Liver (tissue), 7 donors: ENCODE measurements at regions not wholly inside any gene's neighbourhood (a gene's known extent, or its start where the extent isn't known, plus 50 kb on each side); places are given as distances from the start of the nearest gene placed in this dataset.

Experiments
- DNase-seq: peaks from one replicate; pipeline ENCODE4 v3.0.0-alpha.2; 2017; ENCODE audit warnings: low spot score
- H3K27ac ChIP-seq, 2 donors: one replicate each; pipeline ENCODE4 v1.7.0; 2013; ENCODE audit warnings: inconsistent platforms in 2 of 2, low read length in 2 of 2, control low read depth in 1 of 2, low read depth in 1 of 2, mild to moderate bottlenecking in 1 of 2
- H3K27me3 ChIP-seq, 4 donors: one replicate each; pipeline versions ENCODE4 v1.6.1 to v1.7.0; 2013; ENCODE audit warnings: low read length in 3 of 4, inconsistent platforms in 1 of 4, mild to moderate bottlenecking in 1 of 4, moderate library complexity in 1 of 4; ENCODE audit not compliant: control insufficient read depth in 4 of 4, insufficient read depth in 4 of 4
- H3K36me3 ChIP-seq, 4 donors: one replicate each; pipeline versions ENCODE4 v1.6.1 to v1.7.0; 2013; ENCODE audit warnings: low read length in 3 of 4, mild to moderate bottlenecking in 3 of 4, low read depth in 1 of 4, moderate library complexity in 1 of 4; ENCODE audit not compliant: control insufficient read depth in 4 of 4, insufficient read depth in 3 of 4
- H3K4me1 ChIP-seq, 4 donors: one replicate each; pipeline versions ENCODE4 v1.6.1 to v1.7.0; 2013; ENCODE audit warnings: low read length in 3 of 4, mild to moderate bottlenecking in 3 of 4, moderate library complexity in 1 of 4; ENCODE audit not compliant: control insufficient read depth in 4 of 4, insufficient read depth in 4 of 4
- H3K4me3 ChIP-seq, 3 donors: one replicate each; pipeline versions ENCODE4 v1.6.1 to v1.7.0; 2013; ENCODE audit warnings: low read length in 3 of 3, control low read depth in 1 of 3, low read depth in 1 of 3, mild to moderate bottlenecking in 1 of 3
- H3K9ac ChIP-seq, 2 donors: one replicate each; pipeline ENCODE4 v1.7.0; 2013; ENCODE audit warnings: low read length in 2 of 2, mild to moderate bottlenecking in 2 of 2, moderate library complexity in 2 of 2, control low read depth in 1 of 2, low read depth in 1 of 2
- H3K9me3 ChIP-seq, 4 donors: one replicate each; pipeline versions ENCODE4 v1.6.1 to v1.7.0; 2013; ENCODE audit warnings: low read length in 3 of 4; ENCODE audit not compliant: control insufficient read depth in 4 of 4
- ATF3 ChIP-seq: IDR thresholded peaks from 2 replicates; pipeline ENCODE4 v1.6.1; 2016; ENCODE audit warnings: antibody characterized with exemption
- FOXA1 ChIP-seq: IDR thresholded peaks from 2 replicates; pipeline ENCODE4 v1.6.1; 2016; ENCODE audit warnings: antibody characterized with exemption
- FOXA2 ChIP-seq: IDR thresholded peaks from 2 replicates; pipeline ENCODE4 v1.6.1; 2016; ENCODE audit warnings: antibody characterized with exemption
- GABPA ChIP-seq, 2 donors: IDR thresholded peaks in 1 of 2; conservative IDR thresholded peaks in 1 of 2; 2 replicates each; pipeline ENCODE4 v1.6.1; 2016; ENCODE audit warnings: antibody characterized with exemption in 2 of 2, mild to moderate bottlenecking in 1 of 2, moderate library complexity in 1 of 2
- HNF4A ChIP-seq, 2 donors: conservative IDR thresholded peaks; 2 replicates each; pipeline ENCODE4 v1.6.1; 2016; ENCODE audit warnings: antibody characterized with exemption in 2 of 2, mild to moderate bottlenecking in 2 of 2
- NR2F2 ChIP-seq: IDR thresholded peaks from 2 replicates; pipeline ENCODE4 v1.6.1; 2016; ENCODE audit warnings: antibody characterized with exemption
- RAD21 ChIP-seq, 2 donors: IDR thresholded peaks; 2 replicates each; pipeline ENCODE4 v1.6.1; 2016; ENCODE audit warnings: antibody characterized with exemption in 2 of 2, mild to moderate bottlenecking in 2 of 2
- REST ChIP-seq: IDR thresholded peaks from 2 replicates; pipeline ENCODE4 v1.6.1; 2016; ENCODE audit warnings: antibody characterized with exemption, mild to moderate bottlenecking
- RXRA ChIP-seq, 2 donors: IDR thresholded peaks; 2 replicates each; pipeline ENCODE4 v1.6.1; 2017 to 2018; ENCODE audit warnings: antibody characterized with exemption in 2 of 2, mild to moderate bottlenecking in 1 of 2
- SP1 ChIP-seq: IDR thresholded peaks from 2 replicates; pipeline ENCODE4 v1.6.1; 2018; ENCODE audit warnings: antibody characterized with exemption, mild to moderate bottlenecking
- ZBTB33 ChIP-seq: IDR thresholded peaks from 2 replicates; pipeline ENCODE4 v1.6.1; 2016; ENCODE audit warnings: antibody characterized with exemption
- WGBS: extraction: QIAGEN DNeasy Blood & Tissue Kit; methylation state at CpG from one replicate; pipeline ENCODE4 v1.1.7; 2013; 5-methylcytosine and 5-hydroxymethylcytosine counted together
- donor health status: healthy.
- donor health status: healthy.
- donor health status: healthy.
- donor health status: healthy.

GRCh38 chr18:64248836-64249235, 99.9 kb upstream of the LINC00305 start:
- Histone ChIP-seq H3K4me1 (peaks cover 0 to 22% (median 10%) of the 10 kb centered on the region in 4 donors), H3K9ac (no peak overlapping the region), H3K9me3 (no peaks in the 10 kb centered on the region), H3K27ac (no peak overlapping the region), H3K27me3 (no peaks in the 10 kb centered on the region), H3K36me3 (no peaks in the 10 kb centered on the region), H3K4me3 (no peak overlapping the region)
- TF ChIP-seq ZBTB33 (no peak), REST (no peak), HNF4A (conservative IDR thresholded peaks at IDR 0.05) (no peak), RXRA (IDR thresholded peaks at IDR 0.05) (no peak), ATF3 (no peak), SP1 (no peak), GABPA (IDR thresholded peaks at IDR 0.05 in 1 of 2, conservative IDR thresholded peaks at IDR 0.05 in 1 of 2) (no peak), FOXA1 (no peak)
- 80% methylated on average over 8 of the region's 8 CpGs for WGBS
- DNase-seq, result no peak

- H3K4me3 ChIP-seq, result no peak overlapping the region
- no peak overlapping the region for H3K9ac ChIP-seq
- no peaks in the 10 kb centered on the region for H3K9me3 ChIP-seq
- no peak for DNase-seq
- no peak overlapping the region for H3K27ac ChIP-seq
- TF ChIP-seq FOXA2 (no peak), RXRA (IDR thresholded peaks at IDR 0.05) (no peak), RAD21 (IDR thresholded peaks at IDR 0.05) (no peak), ATF3 (no peak), REST (no peak), NR2F2 (no peak)
- no peaks in the 10 kb centered on the region for H3K36me3 ChIP-seq
- H3K4me1 ChIP-seq, result peaks cover 0 to 4% (median 3%) of the 10 kb centered on the region in 4 donors
- WGBS, result 67% methylated on average over 2 of the region's 2 CpGs
- H3K27me3 ChIP-seq, result no peaks in the 10 kb centered on the region
Measured at GRCh38 chr18:64245126-64245861, 96.4 kb upstream of the LINC00305 start.
